CD4-positive, alpha-beta T cell treated with Interleukin-6 at 100 ng/mL for 8 hours (primary cell): ENCODE measurements at regions not wholly inside any gene's neighbourhood (a gene's known extent, or its start where the extent isn't known, plus 50 kb on each side); places are given as distances from the start of the nearest gene placed in this dataset.

ENCODE experiments used
- DNase-seq: peaks from one replicate; pipeline ENCODE4 v3.0.0-alpha.2; 2020; ENCODE audit warnings: mixed read lengths, low spot score

DNA sequence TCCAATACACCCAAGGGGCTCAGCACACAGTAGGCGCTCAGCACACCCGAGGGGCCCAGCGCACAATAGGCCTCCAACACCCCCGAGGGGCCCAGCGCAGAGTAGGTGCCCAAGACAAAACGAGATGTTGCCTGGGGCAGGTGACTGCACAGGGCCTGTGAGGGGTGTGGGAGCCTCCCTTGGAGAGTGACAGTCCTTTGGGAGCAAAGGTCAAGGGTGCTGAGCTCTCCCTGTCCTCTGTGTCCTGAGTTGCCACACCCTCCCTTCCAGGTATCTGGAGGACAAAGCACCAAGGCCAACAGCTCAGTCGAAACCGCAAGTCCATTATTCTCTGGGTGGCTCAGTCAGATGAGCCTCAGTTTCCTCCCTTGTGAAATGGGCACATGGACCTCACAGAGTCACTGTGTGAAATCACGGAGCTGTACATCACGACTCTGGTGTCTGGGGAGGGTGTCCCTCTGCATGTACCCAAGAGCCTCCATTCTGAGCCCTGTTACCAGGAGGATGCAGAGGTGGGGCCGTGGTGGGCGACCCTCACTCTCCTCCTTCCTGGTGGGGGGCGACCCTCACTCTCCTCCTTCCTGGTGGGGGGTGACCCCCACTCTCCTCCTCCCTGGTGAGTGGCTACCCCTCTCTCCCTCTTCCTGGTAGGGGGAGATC lies 81.3 kb downstream of the FOXL3 start:
- DNase-seq, result no peak

DNA sequence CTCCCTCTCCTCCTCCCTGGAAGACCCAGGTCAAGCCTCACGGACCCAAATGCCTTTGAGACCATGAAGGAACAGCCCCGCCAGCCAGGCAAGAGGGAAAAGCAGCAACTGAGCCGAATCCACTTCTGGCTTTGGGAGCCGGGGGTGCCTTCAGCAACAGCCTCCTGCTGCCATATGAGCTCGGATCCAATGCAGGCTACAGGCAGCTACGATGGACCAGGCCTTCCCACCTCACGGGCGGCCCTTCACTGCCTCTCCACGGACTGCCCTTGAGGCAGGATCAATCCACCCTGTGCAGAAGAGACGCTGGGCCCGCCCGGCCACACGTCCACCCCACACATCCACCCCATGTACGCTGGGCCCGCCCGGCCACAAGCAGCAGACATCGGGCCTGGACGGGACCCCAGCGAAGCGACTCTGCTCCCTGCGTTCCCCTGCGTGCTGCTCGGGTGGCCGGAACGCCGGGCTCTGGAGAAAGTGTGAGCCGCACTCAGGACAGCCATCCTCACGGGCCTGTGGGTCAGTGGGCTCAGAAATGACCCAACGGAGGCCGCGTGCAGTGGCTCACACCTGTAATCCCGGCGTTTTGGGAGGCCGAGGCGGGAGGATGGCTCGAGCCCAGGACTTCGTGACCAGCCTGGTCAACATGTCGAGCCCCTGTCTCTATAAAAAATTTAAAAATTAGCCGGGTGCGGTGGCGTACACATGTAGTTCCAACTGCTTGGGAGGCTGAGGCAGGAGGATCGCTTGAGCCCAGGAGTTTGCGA lies 82.0 kb downstream of the FOXL3 start:
- DNase-seq, result no peak

DNA sequence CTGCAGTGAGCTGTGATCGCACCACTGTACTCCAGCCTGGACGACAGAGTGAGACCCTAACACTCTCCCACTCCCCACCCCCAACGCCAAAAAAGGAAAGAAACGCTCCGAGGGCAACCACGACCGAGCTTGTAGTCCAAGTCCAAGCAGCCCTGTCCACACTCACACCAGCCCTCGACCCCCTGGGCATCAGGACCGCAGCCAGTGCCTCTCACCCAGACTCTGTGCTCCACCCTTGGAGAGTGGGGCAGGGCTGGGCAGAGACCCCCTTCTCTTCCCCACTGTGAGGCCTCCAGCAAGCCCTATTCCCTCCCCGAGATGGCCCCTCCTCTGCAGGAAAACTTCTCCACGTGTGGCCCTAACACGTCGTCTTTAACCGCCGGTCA lies 82.6 kb downstream of the FOXL3 start:
- no peak for DNase-seq

DNA sequence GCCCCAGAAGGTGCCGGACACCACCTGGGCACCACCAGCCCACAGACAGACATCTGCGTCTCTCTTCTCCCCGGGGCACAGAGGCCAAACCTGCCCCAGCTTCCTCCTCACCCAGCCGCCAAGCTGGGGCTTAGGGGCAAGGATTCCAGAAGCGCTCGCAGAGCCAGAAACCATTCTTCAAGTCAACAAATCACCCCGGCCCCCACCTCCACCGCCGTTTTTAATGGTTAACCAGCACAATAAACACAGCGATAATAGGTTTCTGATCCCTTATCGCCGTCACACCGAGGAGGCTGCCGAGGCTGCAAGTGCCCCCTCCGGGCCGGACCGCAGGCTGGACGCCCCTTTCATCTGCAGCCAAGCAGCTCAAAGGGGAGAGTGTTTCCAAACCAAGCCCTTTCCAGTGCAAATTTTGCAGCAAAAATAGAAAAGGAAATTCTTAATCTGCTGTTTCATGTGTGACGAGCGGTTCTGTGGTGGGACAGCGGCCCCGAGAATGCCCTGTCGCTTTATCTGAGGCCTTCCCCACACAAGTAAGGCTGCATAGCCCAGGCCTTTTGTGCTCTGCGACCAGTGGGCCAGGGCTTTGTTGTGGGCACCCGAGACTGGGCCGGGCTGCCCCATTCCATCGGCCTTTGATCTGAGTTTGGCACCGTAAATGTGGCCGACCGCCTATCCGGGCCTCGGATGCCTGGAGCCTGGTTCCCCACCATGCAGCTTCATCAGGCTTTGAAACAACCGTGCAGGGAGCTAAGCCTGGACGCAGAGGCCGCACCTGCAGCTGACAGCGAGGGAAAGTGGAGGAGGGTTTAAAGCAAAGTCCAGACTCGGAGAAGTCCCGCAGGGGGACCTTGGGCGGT lies 83.2 kb downstream of the FOXL3 start:
- DNase-seq, result no peak

DNA sequence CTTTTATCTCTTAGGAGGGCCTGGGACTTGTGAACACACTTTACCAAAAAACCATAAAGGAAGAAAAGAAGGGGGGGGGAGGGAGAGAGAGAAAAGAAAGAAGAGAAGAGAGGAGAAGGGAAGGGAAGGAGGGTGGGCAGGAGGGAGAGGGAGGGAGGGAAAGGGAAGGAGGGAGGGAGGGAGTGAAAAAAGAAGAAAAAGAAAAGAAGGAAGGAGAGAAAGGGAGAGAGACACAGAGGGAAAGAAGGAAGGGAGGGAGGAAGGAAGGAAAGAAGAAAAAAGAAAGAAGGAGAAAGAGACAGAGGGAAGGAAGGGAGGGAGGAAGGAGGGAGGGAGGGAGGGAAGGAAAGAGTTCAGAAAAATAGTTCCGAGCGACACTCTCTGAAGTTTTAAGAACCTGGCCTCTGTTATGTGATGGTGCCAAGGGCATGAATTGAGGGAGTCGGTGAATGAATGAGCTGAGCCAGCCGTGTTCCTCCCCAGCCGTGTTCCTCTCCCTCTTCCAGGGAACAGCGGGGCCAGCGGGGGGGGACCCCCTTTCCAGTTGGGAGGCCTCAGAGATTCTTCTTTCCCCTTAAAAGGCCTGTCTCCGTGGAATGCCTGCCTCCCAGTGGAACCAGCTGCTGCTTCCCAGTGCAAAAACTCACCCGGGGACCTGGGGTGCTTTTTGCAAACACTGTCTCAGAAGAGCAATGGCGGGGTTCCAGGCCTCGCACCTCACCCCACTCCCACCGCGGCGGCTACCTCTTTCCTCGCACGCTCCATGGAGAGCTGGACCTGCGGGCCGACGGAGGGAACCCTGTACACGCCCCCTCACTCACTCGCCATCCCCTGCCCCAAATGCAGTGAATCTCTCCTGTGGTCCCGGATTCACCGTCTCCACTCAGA lies 84.1 kb downstream of the FOXL3 start:
- no peak for DNase-seq

DNA sequence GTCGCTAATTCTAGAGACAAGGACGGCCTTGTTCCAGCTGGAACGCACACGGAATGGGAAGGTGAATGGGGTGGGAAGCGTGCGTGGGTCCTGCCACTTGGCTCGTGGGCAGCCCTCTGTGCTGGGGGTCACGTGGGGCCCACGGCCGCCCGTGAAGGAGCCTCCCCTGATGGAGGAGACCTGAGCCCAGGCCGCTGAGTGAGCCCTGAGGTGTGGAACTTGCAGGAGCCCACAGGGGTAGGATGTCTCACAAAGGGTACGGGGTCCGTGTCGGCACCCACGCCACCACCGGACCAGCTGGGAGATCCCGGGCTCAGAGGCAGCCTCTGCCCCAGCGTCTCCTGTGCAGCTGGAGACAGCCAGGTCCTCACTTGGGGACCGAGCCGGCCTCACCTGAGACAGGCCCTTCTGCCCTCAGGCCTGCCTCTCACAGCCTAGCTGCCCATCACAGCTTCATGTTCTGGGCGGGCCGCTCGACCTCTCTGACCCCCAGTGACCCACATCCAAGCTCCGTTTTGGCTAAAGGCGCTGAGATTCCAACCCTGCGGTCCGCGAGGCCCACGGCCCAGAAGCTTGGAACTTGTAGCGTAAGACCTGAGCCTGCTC lies 84.8 kb downstream of the FOXL3 start:
- no peak for DNase-seq

DNA sequence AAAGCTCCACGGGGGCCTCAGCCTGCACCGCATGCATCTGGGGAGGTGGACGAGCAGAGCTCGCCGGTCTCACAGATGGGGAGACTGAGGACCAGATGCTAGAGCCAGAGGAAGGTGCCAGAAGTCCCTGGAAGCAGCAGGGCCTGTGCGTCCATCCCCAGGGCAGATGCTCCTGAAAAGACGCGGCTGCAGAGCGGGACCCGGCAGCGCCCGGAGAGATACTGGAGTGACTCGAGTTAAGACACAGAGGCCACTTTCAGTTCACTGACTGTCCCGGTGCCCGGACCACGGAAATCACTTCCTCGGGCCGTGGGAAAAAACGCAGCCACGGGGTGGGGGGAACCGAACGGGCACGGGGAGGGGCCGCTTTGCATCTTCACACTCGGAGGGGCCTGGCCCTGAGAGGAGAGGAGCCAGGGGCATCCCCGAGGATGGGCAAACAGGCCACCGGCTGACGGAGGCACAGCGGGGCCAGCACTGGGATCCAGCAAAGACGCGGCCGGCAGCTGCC lies 85.4 kb downstream of the FOXL3 start:
- DNase-seq, result no peak

DNA sequence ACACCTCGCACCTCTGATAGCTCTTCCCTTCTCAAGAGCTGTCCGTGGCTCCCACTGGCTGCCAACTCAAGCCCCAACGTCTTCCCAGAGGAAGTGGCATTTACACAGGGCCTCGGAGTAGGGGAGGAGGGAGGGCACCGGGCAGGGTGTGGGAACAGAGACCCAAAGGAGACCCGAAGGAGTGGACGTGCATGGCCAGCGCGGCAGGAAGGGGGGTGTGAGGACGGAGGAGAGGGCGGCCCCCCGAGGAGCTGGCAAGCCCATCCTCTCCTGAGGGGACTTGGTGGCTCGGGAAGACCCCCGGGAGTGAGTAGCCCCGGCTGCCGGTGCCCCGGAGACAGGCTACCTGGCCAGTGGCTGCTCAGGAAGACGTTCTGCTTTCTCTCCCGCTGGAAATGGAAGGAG lies 85.9 kb downstream of the FOXL3 start:
- no peak for DNase-seq

DNA sequence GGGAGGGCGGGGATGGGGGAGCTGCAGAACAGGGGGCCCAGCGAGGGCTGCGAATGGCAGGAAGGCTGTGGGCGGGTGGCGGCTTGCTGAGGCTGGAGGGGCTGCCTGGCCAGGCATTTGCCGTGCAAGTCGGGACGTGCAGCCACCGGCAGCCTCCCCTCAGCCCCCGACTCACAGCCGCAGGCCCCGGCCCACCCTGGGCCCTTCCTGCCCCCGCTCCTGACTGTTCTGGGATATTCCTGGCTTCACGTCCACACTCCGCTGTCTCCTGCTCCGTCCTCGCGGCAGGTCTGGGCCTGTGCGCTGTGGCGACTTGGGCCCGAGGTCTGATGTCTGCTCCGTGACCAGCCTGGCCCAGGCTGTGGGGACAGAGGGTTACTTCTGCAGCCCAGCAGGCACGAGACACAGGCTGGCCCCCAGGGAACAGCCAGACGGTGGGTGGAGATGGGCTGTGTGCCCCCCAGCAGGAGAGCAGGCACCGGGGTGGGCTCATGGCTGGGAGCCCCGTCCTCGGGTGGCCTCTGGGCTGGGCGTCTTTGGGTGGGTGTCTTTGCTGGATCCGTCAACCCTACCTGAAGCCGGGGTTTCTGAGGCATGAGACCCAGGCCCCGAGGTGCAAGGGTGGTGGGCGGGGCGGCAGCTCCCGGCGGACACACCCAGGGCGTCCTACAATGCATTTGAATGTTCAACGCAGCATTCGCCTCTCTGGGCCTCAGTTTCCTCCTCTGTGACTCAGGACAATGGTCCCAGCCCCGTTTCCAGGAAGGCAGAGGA lies 86.5 kb downstream of the FOXL3 start:
- no peak for DNase-seq

DNA sequence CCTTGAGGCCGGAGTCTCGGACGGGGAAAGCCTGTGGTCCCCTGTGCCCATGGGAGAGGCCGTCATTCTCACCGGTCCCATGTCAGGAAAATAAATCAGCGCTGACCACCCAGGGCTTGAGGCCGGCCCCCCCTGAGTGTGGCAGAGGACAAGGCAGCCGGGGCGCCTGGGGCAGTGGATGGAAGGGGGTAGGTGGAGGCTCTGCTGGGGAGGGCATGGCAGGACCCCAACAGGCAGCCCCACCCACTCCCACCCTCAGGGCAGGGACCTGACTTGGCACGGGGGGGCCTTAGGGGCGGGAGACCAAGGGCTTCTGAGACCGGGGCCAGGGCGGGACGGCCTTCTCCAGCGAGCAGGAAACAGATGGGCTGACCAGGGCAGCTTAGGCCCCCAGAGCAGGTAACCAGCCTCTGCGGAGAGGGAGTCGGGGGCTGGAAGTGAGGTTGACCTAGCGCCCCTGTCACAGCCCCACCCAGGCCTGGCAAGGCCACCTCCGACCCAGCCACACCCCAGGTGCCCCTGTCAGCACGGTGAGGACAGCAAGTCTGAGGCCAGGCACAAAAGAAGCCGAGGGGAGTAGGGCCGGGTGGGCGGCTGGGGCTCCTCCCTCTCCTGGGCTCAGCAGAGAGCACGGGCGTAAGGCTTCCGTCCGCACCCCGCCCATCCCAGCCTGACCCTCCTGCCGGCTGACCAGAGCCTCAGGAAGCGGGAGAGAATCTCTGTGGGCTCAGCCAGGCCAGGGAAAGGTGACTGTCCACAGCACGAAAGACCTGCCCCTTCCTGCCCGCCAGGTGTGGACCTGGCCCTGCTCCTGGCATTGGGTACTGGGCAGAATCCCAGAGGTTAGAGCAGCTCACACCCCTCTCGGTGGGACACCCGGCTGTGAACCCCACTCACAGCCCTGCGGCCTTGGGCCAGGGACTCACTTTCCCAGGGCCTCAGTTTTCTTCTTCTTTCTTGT lies 87.4 kb downstream of the FOXL3 start:
- DNase-seq, result no peak

DNA sequence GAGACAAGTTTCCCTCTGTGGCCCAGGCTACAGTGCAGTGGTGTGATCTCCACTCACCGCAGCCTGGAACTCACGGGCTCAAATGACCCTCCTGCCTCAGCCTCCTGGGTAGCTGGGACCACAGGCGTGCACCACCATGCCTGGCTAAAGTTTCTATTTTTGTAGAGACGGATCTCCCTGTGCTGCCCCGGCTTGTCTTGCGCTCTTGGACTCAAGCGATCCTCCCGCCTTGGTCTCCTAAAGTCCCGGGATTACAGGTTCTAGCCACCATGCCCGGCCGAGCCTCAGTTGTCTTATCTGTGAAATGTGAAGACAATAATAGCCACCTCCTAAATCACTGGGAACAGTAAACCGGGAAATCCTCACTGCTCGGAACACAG lies 88.1 kb downstream of the FOXL3 start:
- no peak for DNase-seq

DNA sequence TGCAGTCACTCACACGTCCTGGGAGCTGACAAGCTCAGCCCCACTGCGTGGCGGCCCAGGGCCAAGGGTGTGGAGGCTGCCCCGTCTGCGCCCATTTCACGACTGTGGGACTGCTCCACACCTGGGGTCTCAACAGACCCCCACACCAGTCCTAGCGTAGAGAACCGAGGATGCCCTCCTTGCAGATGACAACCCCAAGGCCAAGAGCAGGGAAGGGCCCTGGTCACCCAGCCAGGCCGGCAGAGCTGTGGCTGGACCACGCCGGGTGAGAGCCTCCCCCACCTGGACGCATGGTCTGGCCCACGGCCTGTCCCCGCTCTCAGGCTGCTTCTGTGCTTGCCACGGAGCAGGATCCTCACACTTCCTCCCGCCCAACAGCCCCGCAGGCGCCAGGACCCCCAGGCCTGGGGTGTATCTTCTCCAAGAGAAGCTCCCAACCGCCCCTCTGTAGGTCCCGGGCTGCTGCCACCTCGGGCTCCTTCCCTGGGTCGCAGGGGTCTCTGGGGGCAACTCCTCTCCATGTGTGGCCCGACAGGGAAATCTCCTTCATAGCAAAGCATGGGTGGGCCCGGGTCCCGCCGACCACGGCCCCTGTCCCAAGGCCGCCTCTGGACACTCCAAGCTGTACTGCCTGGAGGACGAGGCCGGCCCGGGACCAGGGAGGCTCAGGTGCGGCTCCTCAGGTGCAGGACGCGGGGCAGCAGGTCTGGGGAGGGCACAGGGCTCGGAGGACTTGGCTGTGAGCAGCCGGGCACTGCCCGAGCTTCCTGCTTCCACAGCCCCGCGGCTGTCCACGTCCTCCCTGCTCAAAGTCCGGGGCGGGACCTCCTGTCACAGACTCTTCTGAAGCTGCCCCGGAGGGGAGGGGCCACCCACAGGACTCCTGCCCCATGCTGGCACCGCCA lies 88.8 kb downstream of the FOXL3 start:
- no peak for DNase-seq

DNA sequence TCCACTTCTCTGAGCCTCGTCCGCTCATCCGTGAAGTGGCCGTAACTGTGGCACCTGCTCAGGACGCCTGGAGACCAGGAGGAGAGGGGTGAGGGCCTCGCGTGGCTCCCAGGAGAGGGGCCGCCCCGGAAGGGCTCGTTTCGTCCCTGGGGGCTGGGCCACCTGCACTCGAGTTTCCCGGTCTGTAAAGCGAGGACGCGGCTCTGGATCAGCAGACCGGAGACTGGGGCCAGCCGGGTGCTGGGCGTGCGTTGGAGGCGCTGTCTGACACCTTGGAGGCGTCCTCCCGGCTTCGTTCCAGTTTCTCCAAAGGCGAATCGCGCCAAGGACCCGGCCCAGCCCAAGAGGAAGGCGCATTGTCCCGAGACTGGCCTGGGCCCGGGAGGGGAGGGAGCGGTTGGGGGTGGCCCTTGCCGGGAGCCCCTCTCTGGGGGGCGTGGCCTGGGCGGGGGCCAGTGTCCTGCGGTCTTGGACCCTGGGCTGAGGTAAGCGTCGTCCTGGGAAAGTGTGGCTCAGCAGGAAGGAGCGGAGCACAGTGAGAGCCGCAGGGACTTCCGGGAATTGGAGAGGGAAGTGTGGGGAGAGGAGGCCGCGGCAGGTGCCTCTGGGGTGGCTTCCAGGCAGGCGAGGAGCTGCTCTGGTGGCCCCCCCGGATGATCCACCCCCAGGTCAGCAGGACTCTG lies 89.6 kb downstream of the FOXL3 start:
- no peak for DNase-seq

DNA sequence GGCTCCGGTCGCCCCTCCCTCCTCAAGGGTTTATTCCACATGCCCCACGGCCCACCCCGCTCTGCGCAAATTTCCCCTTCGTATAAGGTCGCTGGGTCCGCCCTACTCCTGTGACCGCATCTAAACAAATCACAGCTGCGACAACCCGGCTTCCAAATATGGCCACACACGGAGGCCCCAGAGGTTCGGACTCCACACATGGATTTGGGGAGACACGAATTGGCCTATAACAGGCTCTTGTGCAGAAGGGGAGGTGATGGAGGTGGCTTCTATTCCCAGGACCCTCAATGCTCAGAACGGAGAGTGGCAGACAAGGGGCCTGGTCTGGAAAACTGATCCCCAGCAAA lies 90.1 kb downstream of the FOXL3 start:
- no peak for DNase-seq

DNA sequence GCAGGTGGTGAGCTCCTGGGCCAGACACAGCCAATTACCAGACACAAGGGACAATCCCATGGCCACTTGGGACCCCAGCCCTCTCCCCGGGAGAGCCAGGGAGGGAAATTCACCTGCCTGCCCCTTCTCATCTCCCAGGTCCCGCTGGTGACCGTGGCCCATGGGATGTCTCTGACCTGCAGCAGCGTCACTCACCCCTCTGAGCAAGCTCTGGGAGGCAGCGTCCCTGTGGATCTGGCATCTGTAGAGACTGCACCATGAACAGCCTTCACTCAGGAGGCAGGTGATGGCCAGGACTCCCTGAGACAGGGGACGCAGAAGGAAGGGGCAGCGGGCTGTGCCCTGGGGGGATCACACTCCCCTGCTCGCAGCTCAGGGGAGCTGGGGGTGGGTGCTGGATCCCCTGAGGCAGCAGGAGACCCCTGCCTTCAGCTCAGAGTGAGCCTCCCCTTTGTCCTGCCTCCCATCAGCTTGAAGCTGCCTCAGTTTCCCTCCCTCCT lies 90.8 kb downstream of the FOXL3 start:
- no peak for DNase-seq

DNA sequence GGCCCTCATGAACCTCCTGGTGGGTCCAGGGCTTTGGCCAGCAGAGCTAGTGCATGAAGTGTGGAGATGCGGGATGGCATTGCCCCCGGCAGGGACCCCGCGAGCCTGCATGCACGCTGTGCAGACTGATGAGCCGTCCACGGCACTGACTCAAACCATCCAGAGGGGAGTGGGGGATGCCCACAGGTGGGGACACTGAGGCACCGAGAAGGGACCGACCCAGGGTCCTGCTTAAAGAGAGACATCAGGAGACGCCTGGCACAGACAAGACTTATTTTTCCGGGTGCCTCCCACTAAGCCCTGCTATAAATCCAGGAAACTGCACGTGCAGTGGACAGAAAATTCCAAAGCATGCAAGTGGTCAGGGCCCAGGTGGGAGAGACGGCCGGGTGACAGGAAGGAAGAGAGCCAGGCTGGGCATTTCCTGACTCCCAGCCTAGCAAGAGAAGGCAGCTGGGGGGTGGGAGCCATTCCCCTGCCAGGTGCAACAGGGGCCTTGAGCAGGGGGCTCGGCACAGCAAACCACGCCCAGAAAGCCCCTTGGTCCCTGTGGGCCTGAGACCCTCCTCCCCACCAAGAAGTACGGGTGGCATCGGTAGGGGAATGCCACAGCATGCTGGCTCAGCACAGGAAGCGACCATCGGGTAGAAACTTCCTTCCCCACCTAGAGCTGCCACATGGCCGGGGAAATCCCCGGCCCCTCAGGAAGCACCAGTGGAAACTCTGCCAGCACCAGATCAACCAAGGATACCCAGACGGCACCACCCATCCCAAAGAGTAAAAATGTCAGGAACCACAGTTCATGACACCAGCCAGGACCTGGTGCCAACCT lies 91.5 kb downstream of the FOXL3 start:
- peak; percentile 59 for DNase-seq

DNA sequence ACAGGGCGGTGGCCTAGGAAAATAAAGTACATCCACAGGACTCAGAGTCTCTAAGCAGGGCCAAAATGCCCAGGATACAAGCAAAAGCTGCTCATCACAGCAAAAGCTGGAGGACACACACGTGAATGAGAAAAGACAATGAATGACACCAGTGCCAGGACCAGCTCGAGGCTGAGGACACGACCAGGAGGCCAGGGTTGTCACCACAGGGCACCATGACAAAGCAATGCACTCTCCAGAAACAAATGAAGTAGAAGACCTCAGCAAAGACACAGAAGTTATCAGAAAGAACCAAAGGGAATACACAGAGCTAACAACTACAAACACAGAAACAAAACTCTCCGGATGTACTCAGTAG lies 92.1 kb downstream of the FOXL3 start:
- no peak for DNase-seq
